A673 (cell line): ENCODE measurements at regions not wholly inside any gene's neighbourhood (a gene's known extent, or its start where the extent isn't known, plus 50 kb on each side); places are given as distances from the start of the nearest gene placed in this dataset.

ENCODE experiments used
- CTCF ChIP-seq: fragments of 300-800, 200-600 bp; sonication (generic); conservative IDR thresholded peaks from 2 replicates; pipeline ENCODE4 v1.5.1; 2017; ENCODE audit warnings: low read depth, mild to moderate bottlenecking, antibody characterized with exemption, low read length, moderate library complexity, mixed read lengths
- EZH2 ChIP-seq: fragments of 200-600 bp; sonication (generic); IDR thresholded peaks from 2 replicates; pipeline ENCODE4 v1.6.1; 2017; ENCODE audit warnings: borderline replicate concordance, low read depth, mild to moderate bottlenecking, mixed read lengths, antibody characterized with exemption, low read length; ENCODE audit not compliant: poor library complexity, severe bottlenecking

GRCh38 chr4:112926819-112927218 is 122.6 kb upstream of the ANK2 start:
- TF ChIP-seq CTCF: no peak
- TF ChIP-seq EZH2: no peak
